ENCODE measurements at regions not wholly inside any gene's neighbourhood (a gene's known extent, or its start where the extent isn't known, plus 50 kb on each side); places are given as distances from the start of the nearest gene placed in this dataset.

DNA sequence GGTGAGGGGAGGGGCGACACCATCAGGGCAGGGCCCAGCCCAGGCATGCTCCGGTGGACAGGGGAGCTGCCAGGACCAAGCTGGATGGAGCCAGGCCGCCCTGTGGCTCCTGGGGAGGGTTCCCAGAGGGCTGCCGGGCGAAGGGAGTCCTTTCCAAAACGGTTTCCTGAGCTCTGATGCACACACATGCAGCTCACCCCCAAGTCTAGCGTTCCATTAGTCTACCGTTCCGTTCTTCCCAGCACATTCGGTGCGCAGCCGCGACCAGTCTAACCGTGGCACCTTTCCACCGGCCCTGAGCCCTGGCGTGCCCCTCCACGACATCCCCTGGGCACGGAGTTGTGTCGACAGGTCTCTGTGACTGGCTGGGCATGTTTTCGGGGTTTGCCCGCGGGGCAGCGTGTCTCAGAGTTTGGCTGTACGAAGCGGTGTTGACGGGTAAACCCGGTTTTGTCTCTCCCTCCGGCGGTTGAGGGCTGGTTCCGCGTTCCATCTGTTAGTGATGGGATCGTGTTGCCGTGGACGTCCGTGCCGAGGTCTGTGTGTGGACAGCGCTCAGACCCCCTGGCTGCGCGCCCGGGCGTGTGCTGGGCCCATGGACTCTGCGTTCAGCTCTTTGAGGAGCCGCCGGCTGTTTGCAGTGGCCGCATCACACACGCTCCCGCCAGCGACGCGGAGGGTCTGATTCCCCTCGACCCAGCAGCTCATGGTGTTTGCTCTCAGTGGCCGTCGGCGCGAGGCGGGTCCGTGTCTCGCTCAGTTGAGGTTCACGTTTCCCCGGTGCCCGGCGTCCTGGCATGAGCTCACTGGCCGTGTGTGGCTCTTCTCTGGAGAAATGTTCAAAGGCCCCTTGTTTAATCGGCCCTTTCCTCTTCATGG is 121.2 kb downstream of the IGLL1 start:
- Histone ChIP-seq H2AFZ (ENCODE audit: low read length) (no peak overlapping the region), H3K4me2 (ENCODE audit: low read depth, low read length) (no peak overlapping the region), H3K27ac (ENCODE audit: extremely low read length, insufficient read depth, low read length) (no peak overlapping the region), H3K9me3 (ENCODE audit: low read length) (no peaks in the 10 kb centered on the region), H3K4me1 (ENCODE audit: insufficient read depth, low read length) (peaks cover 45% of the 10 kb centered on the region), H3K36me3 (replicated peaks in 1 of 2; ENCODE audit: control insufficient read depth in 1 of 2, insufficient read depth in 2 of 2, low read length in 2 of 2) (no peaks in the 10 kb centered on the region), H3K79me2 (ENCODE audit: insufficient read depth, low read length) (no peaks in the 10 kb centered on the region), H4K20me1 (ENCODE audit: insufficient read depth, low read length) (no peaks in the 10 kb centered on the region), H3K4me3 (replicated peaks in 1 of 3; ENCODE audit: insufficient read depth in 1 of 3, low read depth in 2 of 3, low read length in 3 of 3) (no peak overlapping the region), H3K27me3 (ENCODE audit: control insufficient read depth in 1 of 2, insufficient read depth in 2 of 2, low read length in 2 of 2) (peaks cover 0 to 18% of the 10 kb centered on the region in 2 experiments; a peak in 3 of 5 replicates), H3K9ac (ENCODE audit: insufficient read depth, low read depth, low read length) (no peak overlapping the region)
- ChIA-PET POLR2A (no interaction called here), CTCF (ENCODE audit: low intra/inter-chr PET ratio, low total read pairs) (no interaction called here)
- in situ Hi-C loops (cut with HindIII; ENCODE audit: extremely low pct_ligation_motif_present, low pct_unique_long_range_greater_than_20kb): no loop called here
- 94% methylated on average over 26 of the region's 64 CpGs for WGBS (ENCODE audit: low lambda C conversion rate)
- DNase-seq (ENCODE audit: low spot score) (no peak), ATAC-seq (peak; percentile 56), FAIRE-seq (no peak)
- BruUV-seq (replicated peaks): no TSS peak
- intact Hi-C loops (cut with micrococcal nuclease; ENCODE audit: unreplicated experiment): no loop called here
- TF ChIP-seq MLX (CRISPR knock-in tag; IDR thresholded peaks at IDR 0.05) (peak; percentile 43; the same call in 1 of the 2 replicates), ZBTB20 (CRISPR knock-in tag; IDR thresholded peaks at IDR 0.05; ENCODE audit: borderline replicate concordance, low read depth) (peak; percentile 33; the same call in 1 of the 2 replicates), PAF1 (CRISPR knock-in tag; IDR thresholded peaks at IDR 0.05) (no peak), JUND (CRISPR knock-in tag; IDR thresholded peaks at IDR 0.05) (no peak), ZFP91 (CRISPR knock-in tag; IDR thresholded peaks at IDR 0.05; ENCODE audit: borderline replicate concordance) (no peak), SETDB1 (CRISPR knock-in tag; IDR thresholded peaks at IDR 0.05; ENCODE audit: borderline replicate concordance) (no peak), MTF1 (CRISPR knock-in tag; IDR thresholded peaks at IDR 0.05) (no peak), MXD3 (CRISPR knock-in tag; IDR thresholded peaks at IDR 0.05) (0 out of 2 replicates have a peak, but pooled peaks have one; percentile 18), RBM39 (IDR thresholded peaks at IDR 0.05; ENCODE audit: low read depth, low read length, poor library complexity, severe bottlenecking) (no peak), ZNF460 (CRISPR knock-in tag; IDR thresholded peaks at IDR 0.05; ENCODE audit: borderline replicate concordance) (no peak), HES4 (CRISPR knock-in tag; IDR thresholded peaks at IDR 0.05; ENCODE audit: borderline replicate concordance) (0 out of 2 replicates have a peak, but pooled peaks have one; percentile 59), LCORL (IDR thresholded peaks at IDR 0.05) (no peak), LCORL (CRISPR knock-in tag; IDR thresholded peaks at IDR 0.05) (0 out of 2 replicates have a peak, but pooled peaks have one; percentile 45), ZEB1 (IDR thresholded peaks at IDR 0.05; ENCODE audit: insufficient replicate concordance, low read depth) (no peak)
- TF ChIP-seq, protein P1, sequence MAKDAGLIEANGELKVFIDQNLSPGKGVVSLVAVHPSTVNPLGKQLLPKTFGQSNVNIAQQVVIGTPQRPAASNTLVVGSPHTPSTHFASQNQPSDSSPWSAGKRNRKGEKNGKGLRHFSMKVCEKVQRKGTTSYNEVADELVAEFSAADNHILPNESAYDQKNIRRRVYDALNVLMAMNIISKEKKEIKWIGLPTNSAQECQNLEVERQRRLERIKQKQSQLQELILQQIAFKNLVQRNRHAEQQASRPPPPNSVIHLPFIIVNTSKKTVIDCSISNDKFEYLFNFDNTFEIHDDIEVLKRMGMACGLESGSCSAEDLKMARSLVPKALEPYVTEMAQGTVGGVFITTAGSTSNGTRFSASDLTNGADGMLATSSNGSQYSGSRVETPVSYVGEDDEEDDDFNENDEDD (CRISPR knock-in tag; IDR thresholded peaks at IDR 0.05; ENCODE audit: borderline replicate concordance): 0 out of 2 replicates have a peak, but pooled peaks have one; percentile 0
- TF ChIP-seq, protein P2, sequence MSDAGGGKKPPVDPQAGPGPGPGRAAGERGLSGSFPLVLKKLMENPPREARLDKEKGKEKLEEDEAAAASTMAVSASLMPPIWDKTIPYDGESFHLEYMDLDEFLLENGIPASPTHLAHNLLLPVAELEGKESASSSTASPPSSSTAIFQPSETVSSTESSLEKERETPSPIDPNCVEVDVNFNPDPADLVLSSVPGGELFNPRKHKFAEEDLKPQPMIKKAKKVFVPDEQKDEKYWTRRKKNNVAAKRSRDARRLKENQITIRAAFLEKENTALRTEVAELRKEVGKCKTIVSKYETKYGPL (CRISPR knock-in tag; IDR thresholded peaks at IDR 0.05): no peak
- TF ChIP-seq, protein P3, sequence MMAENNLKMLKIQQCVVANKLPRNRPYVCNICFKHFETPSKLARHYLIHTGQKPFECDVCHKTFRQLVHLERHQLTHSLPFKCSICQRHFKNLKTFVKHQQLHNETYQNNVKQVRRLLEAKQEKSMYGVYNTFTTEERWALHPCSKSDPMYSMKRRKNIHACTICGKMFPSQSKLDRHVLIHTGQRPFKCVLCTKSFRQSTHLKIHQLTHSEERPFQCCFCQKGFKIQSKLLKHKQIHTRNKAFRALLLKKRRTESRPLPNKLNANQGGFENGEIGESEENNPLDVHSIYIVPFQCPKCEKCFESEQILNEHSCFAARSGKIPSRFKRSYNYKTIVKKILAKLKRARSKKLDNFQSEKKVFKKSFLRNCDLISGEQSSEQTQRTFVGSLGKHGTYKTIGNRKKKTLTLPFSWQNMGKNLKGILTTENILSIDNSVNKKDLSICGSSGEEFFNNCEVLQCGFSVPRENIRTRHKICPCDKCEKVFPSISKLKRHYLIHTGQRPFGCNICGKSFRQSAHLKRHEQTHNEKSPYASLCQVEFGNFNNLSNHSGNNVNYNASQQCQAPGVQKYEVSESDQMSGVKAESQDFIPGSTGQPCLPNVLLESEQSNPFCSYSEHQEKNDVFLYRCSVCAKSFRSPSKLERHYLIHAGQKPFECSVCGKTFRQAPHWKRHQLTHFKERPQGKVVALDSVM (CRISPR knock-in tag; IDR thresholded peaks at IDR 0.05): no peak
